Stomach (tissue), 4 donors: ENCODE measurements at regions not wholly inside any gene's neighbourhood (a gene's known extent, or its start where the extent isn't known, plus 50 kb on each side); places are given as distances from the start of the nearest gene placed in this dataset.

Experiments
- EP300 ChIP-seq: sonication (generic); formaldehyde crosslinking; IDR thresholded peaks from one replicate; pipeline ENCODE4 v1.6.1; 2017; ENCODE audit warnings: antibody characterized with exemption
- POLR2A ChIP-seq, 4 donors: fragments of 450-650 bp; IDR thresholded peaks; one replicate each; pipeline ENCODE4 v1.6.1; 2016; ENCODE audit warnings: antibody characterized with exemption in 4 of 4, control low read depth in 2 of 4, mild to moderate bottlenecking in 1 of 4, moderate library complexity in 1 of 4
- POLR2AphosphoS5 ChIP-seq, 3 donors: sonication (generic); formaldehyde crosslinking; IDR thresholded peaks; one replicate each; pipeline ENCODE4 v1.6.1; 2016; ENCODE audit warnings: antibody characterized with exemption in 3 of 3
- TF ChIP-seq, protein P1 (sequence below), 7 experiments: fragments of 450-650 bp in 4 of 7; fragments of 200-600 bp in 3 of 7; sonication (generic) in 3 of 7; IDR thresholded peaks; one replicate each; pipeline ENCODE4 v1.5.1; 2016 to 2019; ENCODE audit warnings: antibody characterized with exemption in 7 of 7, control low read depth in 2 of 7, mild to moderate bottlenecking in 1 of 7

DNA sequence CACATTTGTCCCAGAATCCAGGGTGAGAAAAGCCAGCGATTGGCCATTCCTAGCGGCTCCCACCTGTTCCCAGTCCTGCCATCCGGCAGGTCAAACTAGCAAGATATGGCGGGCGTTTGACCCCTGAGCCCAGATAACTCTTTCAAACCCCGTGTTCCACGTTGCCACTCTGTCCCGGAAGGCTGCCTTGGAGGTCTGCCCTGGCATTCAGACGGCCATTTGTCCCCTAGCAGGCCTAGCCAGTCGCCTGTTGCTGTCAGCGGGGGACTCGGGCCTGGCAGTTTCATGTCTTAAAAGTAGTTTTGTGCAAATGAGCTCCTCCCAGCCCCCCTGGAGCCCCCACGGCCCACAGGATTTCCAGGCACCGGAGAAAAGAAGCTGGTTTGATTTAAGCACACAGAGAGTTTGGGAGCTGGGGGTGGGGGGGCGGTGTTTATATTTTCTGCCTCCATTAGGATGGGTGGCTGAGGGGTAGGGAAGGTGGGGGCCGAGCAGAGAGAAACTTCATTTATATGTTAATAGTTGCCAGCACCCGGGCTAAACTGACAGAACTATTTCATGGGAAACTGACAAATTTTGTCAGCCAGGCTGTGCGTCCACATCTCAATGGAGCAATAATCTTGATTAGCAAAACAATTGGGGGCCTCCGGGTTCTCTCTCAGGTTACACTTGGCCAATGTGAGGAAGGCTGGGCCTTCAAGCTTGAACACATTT, 240.9 kb upstream of the SALL1 start:
- TF ChIP-seq, protein P1, sequence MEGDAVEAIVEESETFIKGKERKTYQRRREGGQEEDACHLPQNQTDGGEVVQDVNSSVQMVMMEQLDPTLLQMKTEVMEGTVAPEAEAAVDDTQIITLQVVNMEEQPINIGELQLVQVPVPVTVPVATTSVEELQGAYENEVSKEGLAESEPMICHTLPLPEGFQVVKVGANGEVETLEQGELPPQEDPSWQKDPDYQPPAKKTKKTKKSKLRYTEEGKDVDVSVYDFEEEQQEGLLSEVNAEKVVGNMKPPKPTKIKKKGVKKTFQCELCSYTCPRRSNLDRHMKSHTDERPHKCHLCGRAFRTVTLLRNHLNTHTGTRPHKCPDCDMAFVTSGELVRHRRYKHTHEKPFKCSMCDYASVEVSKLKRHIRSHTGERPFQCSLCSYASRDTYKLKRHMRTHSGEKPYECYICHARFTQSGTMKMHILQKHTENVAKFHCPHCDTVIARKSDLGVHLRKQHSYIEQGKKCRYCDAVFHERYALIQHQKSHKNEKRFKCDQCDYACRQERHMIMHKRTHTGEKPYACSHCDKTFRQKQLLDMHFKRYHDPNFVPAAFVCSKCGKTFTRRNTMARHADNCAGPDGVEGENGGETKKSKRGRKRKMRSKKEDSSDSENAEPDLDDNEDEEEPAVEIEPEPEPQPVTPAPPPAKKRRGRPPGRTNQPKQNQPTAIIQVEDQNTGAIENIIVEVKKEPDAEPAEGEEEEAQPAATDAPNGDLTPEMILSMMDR (IDR thresholded peaks at IDR 0.05), result no peak
- no peak for TF ChIP-seq POLR2A (IDR thresholded peaks at IDR 0.05)
- TF ChIP-seq EP300, result no peak
- TF ChIP-seq POLR2AphosphoS5 (IDR thresholded peaks at IDR 0.05), result no peak
